WTC11 (cell line): ENCODE measurements at regions not wholly inside any gene's neighbourhood (a gene's known extent, or its start where the extent isn't known, plus 50 kb on each side); places are given as distances from the start of the nearest gene placed in this dataset.

Experiments
- ATAC-seq: fragments of 200-7000 bp; cut with Tn5 transposase; 2 replicates; pipeline ENCODE4 v1.10.0; 2021; ENCODE audit warnings: mild to moderate bottlenecking, moderate library complexity
- CTCF ChIA-PET: fragments of 300-600 bp; sonication (Branson Sonifier 250); formaldehyde crosslinking; loops from one replicate; lab custom pipeline; 2021; ENCODE audit warnings: antibody characterized with exemption; lab: Charles Lee
- POLR2A ChIA-PET: fragments of 350-600 bp; sonication (Branson Sonifier 250); formaldehyde crosslinking; loops from one replicate; lab custom pipeline; 2021; ENCODE audit warnings: antibody characterized with exemption; lab: Charles Lee
- DNase-seq: peaks from one replicate; pipeline ENCODE4 v3.0.0; 2021; ENCODE audit warnings: low spot score
- H3K27ac Mint-ChIP-seq: 2 replicates; pipeline ENCODE4 v1.8.0; 2021; ENCODE audit warnings: mixed read lengths
- H3K27me3 Mint-ChIP-seq: 2 replicates; pipeline ENCODE4 v1.8.0; 2021; ENCODE audit warnings: low read depth, mild to moderate bottlenecking, moderate library complexity, mixed read lengths
- H3K36me3 Mint-ChIP-seq: 2 replicates; pipeline ENCODE4 v1.8.0; 2021; ENCODE audit warnings: mixed read lengths
- H3K4me1 Mint-ChIP-seq: 2 replicates; pipeline ENCODE4 v1.8.0; 2022; ENCODE audit warnings: mixed read lengths
- H3K4me3 Mint-ChIP-seq: 2 replicates; pipeline ENCODE4 v1.8.0; 2021; ENCODE audit warnings: mild to moderate bottlenecking, moderate library complexity, mixed read lengths
- H3K9me3 Mint-ChIP-seq: 2 replicates; pipeline ENCODE4 v1.8.0; 2021; ENCODE audit warnings: mixed read lengths
- CTCF ChIP-seq: fragments of 200-600 bp; IDR thresholded peaks from 2 replicates; pipeline ENCODE4 v1.8.0; 2022; ENCODE audit warnings: antibody characterized with exemption
- E2F4 ChIP-seq: sonication (generic); formaldehyde crosslinking; IDR thresholded peaks from 2 replicates; pipeline ENCODE4 v1.8.1; 2022; ENCODE audit warnings: low read depth, mild to moderate bottlenecking, moderate library complexity, missing genetic modification reagents, borderline replicate concordance
- EMX1 ChIP-seq: fragments of 250-450 bp; sonication (Bioruptor Pico); IDR thresholded peaks from 2 replicates; pipeline ENCODE4 v1.8.0; 2021; ENCODE audit warnings: mild to moderate bottlenecking
- ESRRA ChIP-seq: sonication (generic); formaldehyde crosslinking; IDR thresholded peaks from 2 replicates; pipeline ENCODE4 v1.8.1; 2022; ENCODE audit warnings: mild to moderate bottlenecking, missing genetic modification reagents, borderline replicate concordance
- FOXP4 ChIP-seq: sonication (generic); formaldehyde crosslinking; IDR thresholded peaks from 2 replicates; pipeline ENCODE4 v1.8.0; 2022; ENCODE audit warnings: mild to moderate bottlenecking, missing genetic modification reagents
- GABPB1 ChIP-seq: sonication (generic); formaldehyde crosslinking; IDR thresholded peaks from 2 replicates; pipeline ENCODE4 v1.8.1; 2023; ENCODE audit warnings: mild to moderate bottlenecking, missing genetic modification reagents
- GTF2I ChIP-seq: fragments of 250-450 bp; sonication (Bioruptor Pico); conservative IDR thresholded peaks from 2 replicates; pipeline ENCODE4 v1.4.0; 2021; ENCODE audit warnings: mild to moderate bottlenecking
- HMGA2 ChIP-seq: fragments of 250-450 bp; sonication (Bioruptor Pico); IDR thresholded peaks from 2 replicates; pipeline ENCODE4 v1.4.0; 2021; ENCODE audit warnings: mild to moderate bottlenecking, moderate library complexity
- JAZF1 ChIP-seq: fragments of 250-450 bp; sonication (Bioruptor Pico); IDR thresholded peaks from 2 replicates; pipeline ENCODE4 v1.9.0; 2021; ENCODE audit warnings: moderate library complexity, mild to moderate bottlenecking, inconsistent platforms
- NFE2L1 ChIP-seq: sonication (generic); formaldehyde crosslinking; IDR thresholded peaks from 2 replicates; pipeline ENCODE4 v1.8.1; 2023; ENCODE audit warnings: missing genetic modification reagents
- NR2C2 ChIP-seq: sonication (generic); formaldehyde crosslinking; IDR thresholded peaks from 2 replicates; pipeline ENCODE4 v1.8.0; 2022; ENCODE audit warnings: mild to moderate bottlenecking, missing genetic modification reagents
- SMAD3 ChIP-seq: sonication (generic); formaldehyde crosslinking; IDR thresholded peaks from 2 replicates; pipeline ENCODE4 v1.8.0; 2022; ENCODE audit warnings: missing genetic modification reagents, mild to moderate bottlenecking, borderline replicate concordance
- SMAD4 ChIP-seq: sonication (generic); formaldehyde crosslinking; IDR thresholded peaks from 2 replicates; pipeline ENCODE4 v1.8.0; 2022; ENCODE audit warnings: mild to moderate bottlenecking, missing genetic modification reagents
- ZNF263 ChIP-seq: sonication (generic); formaldehyde crosslinking; IDR thresholded peaks from 2 replicates; pipeline ENCODE4 v1.8.1; 2022; ENCODE audit warnings: low read depth, mild to moderate bottlenecking, moderate library complexity, missing genetic modification reagents
- ZNF416 ChIP-seq: fragments of 250-450 bp; sonication (Bioruptor Pico); IDR thresholded peaks from 2 replicates; pipeline ENCODE4 v1.9.0; 2021; ENCODE audit warnings: mild to moderate bottlenecking, inconsistent platforms
- ZNF423 ChIP-seq: fragments of 250-450 bp; sonication (Bioruptor Pico); IDR thresholded peaks from 2 replicates; pipeline ENCODE4 v2.1.2; 2022; ENCODE audit warnings: mild to moderate bottlenecking, moderate library complexity
- TF ChIP-seq, protein P1 (sequence below): sonication (generic); formaldehyde crosslinking; IDR thresholded peaks from 2 replicates; pipeline ENCODE4 v1.8.1; 2023; ENCODE audit warnings: mild to moderate bottlenecking, moderate library complexity, missing genetic modification reagents
- TF ChIP-seq, protein P2 (sequence below): sonication (generic); formaldehyde crosslinking; IDR thresholded peaks from 2 replicates; pipeline ENCODE4 v1.8.0; 2023; ENCODE audit warnings: missing genetic modification reagents, mild to moderate bottlenecking, borderline replicate concordance
- TF ChIP-seq, protein P3 (sequence below): sonication (generic); formaldehyde crosslinking; IDR thresholded peaks from 2 replicates; pipeline ENCODE4 v1.8.1; 2023; ENCODE audit warnings: mild to moderate bottlenecking, missing genetic modification reagents, borderline replicate concordance

DNA sequence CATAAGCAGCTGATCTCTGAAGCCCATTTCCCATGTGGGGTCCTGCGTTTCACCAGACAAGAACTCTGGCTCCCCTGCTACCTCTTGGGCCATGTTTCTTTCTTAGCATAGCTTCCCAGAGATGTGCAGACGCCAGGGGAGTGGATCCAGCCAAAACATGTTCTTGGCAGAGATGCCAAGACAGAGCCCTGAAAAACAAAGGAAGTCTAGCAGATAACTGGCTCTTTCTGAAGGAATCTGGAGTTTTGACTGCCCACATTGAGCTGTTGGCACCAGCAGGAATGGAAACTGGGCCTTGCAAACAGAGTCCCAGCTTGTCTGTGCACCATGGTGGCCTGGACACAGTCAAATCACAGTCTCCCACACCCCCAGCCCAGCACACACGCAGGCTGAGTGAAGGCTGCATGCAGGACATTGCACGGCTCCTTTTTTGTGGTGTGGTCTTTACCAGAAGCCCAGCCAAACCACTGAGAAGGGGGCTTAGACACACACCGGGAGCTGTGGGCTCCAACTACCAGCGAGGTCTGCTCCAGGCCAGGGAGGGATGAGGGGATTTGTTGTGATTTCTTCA is 114.7 kb downstream of the SNX18 start:
- no peak for ATAC-seq
- no peak for DNase-seq
- Mint-ChIP-seq H3K4me3 (no peak overlapping the region), H3K36me3 (no peaks in the 10 kb centered on the region), H3K27me3 (no peaks in the 10 kb centered on the region)
- ChIA-PET CTCF (no interaction called here), POLR2A (no interaction called here)
- TF ChIP-seq SMAD3 (CRISPR knock-in tag) (no peak), ESRRA (CRISPR knock-in tag) (no peak), ZNF416 (CRISPR knock-in tag) (no peak), ZNF423 (CRISPR knock-in tag) (no peak), SMAD4 (no peak), CTCF (no peak), GTF2I (CRISPR knock-in tag) (no peak), ZNF263 (CRISPR knock-in tag) (no peak), NR2C2 (CRISPR knock-in tag) (no peak), EMX1 (no peak), NFE2L1 (CRISPR knock-in tag) (no peak), HMGA2 (CRISPR knock-in tag) (no peak), JAZF1 (CRISPR knock-in tag) (no peak), GABPB1 (CRISPR knock-in tag) (no peak), FOXP4 (CRISPR knock-in tag) (no peak), E2F4 (CRISPR knock-in tag) (no peak)
- TF ChIP-seq, protein P1, sequence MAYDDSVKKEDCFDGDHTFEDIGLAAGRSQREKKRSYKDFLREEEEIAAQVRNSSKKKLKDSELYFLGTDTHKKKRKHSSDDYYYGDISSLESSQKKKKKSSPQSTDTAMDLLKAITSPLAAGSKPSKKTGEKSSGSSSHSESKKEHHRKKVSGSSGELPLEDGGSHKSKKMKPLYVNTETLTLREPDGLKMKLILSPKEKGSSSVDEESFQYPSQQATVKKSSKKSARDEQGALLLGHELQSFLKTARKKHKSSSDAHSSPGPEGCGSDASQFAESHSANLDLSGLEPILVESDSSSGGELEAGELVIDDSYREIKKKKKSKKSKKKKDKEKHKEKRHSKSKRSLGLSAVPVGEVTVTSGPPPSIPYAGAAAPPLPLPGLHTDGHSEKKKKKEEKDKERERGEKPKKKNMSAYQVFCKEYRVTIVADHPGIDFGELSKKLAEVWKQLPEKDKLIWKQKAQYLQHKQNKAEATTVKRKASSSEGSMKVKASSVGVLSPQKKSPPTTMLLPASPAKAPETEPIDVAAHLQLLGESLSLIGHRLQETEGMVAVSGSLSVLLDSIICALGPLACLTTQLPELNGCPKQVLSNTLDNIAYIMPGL (CRISPR knock-in tag), result no peak
- TF ChIP-seq, protein P2, sequence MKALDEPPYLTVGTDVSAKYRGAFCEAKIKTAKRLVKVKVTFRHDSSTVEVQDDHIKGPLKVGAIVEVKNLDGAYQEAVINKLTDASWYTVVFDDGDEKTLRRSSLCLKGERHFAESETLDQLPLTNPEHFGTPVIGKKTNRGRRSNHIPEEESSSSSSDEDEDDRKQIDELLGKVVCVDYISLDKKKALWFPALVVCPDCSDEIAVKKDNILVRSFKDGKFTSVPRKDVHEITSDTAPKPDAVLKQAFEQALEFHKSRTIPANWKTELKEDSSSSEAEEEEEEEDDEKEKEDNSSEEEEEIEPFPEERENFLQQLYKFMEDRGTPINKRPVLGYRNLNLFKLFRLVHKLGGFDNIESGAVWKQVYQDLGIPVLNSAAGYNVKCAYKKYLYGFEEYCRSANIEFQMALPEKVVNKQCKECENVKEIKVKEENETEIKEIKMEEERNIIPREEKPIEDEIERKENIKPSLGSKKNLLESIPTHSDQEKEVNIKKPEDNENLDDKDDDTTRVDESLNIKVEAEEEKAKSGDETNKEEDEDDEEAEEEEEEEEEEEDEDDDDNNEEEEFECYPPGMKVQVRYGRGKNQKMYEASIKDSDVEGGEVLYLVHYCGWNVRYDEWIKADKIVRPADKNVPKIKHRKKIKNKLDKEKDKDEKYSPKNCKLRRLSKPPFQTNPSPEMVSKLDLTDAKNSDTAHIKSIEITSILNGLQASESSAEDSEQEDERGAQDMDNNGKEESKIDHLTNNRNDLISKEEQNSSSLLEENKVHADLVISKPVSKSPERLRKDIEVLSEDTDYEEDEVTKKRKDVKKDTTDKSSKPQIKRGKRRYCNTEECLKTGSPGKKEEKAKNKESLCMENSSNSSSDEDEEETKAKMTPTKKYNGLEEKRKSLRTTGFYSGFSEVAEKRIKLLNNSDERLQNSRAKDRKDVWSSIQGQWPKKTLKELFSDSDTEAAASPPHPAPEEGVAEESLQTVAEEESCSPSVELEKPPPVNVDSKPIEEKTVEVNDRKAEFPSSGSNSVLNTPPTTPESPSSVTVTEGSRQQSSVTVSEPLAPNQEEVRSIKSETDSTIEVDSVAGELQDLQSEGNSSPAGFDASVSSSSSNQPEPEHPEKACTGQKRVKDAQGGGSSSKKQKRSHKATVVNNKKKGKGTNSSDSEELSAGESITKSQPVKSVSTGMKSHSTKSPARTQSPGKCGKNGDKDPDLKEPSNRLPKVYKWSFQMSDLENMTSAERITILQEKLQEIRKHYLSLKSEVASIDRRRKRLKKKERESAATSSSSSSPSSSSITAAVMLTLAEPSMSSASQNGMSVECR (CRISPR knock-in tag), result no peak
- TF ChIP-seq, protein P3, sequence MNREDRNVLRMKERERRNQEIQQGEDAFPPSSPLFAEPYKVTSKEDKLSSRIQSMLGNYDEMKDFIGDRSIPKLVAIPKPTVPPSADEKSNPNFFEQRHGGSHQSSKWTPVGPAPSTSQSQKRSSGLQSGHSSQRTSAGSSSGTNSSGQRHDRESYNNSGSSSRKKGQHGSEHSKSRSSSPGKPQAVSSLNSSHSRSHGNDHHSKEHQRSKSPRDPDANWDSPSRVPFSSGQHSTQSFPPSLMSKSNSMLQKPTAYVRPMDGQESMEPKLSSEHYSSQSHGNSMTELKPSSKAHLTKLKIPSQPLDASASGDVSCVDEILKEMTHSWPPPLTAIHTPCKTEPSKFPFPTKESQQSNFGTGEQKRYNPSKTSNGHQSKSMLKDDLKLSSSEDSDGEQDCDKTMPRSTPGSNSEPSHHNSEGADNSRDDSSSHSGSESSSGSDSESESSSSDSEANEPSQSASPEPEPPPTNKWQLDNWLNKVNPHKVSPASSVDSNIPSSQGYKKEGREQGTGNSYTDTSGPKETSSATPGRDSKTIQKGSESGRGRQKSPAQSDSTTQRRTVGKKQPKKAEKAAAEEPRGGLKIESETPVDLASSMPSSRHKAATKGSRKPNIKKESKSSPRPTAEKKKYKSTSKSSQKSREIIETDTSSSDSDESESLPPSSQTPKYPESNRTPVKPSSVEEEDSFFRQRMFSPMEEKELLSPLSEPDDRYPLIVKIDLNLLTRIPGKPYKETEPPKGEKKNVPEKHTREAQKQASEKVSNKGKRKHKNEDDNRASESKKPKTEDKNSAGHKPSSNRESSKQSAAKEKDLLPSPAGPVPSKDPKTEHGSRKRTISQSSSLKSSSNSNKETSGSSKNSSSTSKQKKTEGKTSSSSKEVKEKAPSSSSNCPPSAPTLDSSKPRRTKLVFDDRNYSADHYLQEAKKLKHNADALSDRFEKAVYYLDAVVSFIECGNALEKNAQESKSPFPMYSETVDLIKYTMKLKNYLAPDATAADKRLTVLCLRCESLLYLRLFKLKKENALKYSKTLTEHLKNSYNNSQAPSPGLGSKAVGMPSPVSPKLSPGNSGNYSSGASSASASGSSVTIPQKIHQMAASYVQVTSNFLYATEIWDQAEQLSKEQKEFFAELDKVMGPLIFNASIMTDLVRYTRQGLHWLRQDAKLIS (CRISPR knock-in tag), result no peak
- TF ChIP-seq, all 79 proteins: peak for 0
- Mint-ChIP-seq H3K4me1 (0 out of 2 replicates have a peak, but pooled peaks cover 3% of the 10 kb centered on the region), H3K9me3 (peaks cover 24% of the 10 kb centered on the region), H3K27ac (no peak overlapping the region)
